ENCODE measurements at regions not wholly inside any gene's neighbourhood (a gene's known extent, or its start where the extent isn't known, plus 50 kb on each side); places are given as distances from the start of the nearest gene placed in this dataset.

DNA sequence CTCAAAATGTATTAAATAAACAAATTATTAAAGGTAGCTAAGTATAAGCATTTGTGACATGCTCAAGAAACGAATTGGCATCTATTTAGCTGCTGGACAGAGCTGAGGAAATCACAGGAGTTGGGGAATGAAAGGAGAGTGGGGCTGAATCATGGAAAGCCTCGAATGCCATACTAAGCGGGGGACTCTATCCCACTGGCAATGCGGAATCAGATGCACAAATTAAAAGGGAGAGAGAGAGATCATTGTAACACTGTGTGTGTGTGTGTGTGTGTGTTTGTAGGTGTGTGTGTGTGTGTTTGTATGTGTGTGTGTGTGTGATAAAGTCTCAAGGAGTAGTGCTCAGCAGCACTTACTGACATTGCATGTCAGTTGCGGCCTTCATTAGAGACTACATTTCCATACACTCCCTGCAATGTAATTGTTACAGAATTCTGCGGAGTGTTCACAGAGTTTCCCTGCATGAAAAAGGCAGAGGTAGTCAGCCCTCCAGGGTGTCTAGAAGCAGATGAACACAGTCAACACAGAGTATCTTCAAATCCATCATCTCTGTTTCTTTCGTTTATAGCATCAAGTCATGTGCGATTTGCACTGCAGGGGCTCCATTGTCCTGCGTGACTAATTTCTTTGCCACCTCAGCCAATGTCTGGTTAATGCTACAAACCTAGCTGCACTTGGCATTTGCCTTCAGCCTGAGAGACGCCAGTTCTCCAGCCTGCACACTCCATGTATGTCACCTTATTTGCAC, 111.7 kb upstream of the CYRIA start:
- TF ChIP-seq, protein P1, sequence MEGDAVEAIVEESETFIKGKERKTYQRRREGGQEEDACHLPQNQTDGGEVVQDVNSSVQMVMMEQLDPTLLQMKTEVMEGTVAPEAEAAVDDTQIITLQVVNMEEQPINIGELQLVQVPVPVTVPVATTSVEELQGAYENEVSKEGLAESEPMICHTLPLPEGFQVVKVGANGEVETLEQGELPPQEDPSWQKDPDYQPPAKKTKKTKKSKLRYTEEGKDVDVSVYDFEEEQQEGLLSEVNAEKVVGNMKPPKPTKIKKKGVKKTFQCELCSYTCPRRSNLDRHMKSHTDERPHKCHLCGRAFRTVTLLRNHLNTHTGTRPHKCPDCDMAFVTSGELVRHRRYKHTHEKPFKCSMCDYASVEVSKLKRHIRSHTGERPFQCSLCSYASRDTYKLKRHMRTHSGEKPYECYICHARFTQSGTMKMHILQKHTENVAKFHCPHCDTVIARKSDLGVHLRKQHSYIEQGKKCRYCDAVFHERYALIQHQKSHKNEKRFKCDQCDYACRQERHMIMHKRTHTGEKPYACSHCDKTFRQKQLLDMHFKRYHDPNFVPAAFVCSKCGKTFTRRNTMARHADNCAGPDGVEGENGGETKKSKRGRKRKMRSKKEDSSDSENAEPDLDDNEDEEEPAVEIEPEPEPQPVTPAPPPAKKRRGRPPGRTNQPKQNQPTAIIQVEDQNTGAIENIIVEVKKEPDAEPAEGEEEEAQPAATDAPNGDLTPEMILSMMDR (IDR thresholded peaks at IDR 0.05), result no peak
- TF ChIP-seq POLR2A (IDR thresholded peaks at IDR 0.05), result no peak

Data from esophagus squamous epithelium (tissue), 4 donors.